ENCODE measurements at regions not wholly inside any gene's neighbourhood (a gene's known extent, or its start where the extent isn't known, plus 50 kb on each side); places are given as distances from the start of the nearest gene placed in this dataset.

- TF ChIP-seq CTCF (IDR thresholded peaks at IDR 0.05 in 2 of 3, conservative IDR thresholded peaks at IDR 0.05 in 1 of 3; ENCODE audit: control insufficient read depth in 2 of 3, extremely low read depth in 1 of 3, insufficient read depth in 1 of 3, low read depth in 3 of 3, low read length in 3 of 3) (no peak), EZH2 (IDR thresholded peaks at IDR 0.05; ENCODE audit: borderline replicate concordance, control insufficient read depth, low read depth, low read length) (no peak), NRF1 (conservative IDR thresholded peaks at IDR 0.05; ENCODE audit: low read depth, low read length) (no peak), SMAD1 (IDR thresholded peaks at IDR 0.05; ENCODE audit: low read depth, partially characterized antibody) (no peak), REST (IDR thresholded peaks at IDR 0.05; ENCODE audit: low read depth, low read length) (no peak), ASH2L (IDR thresholded peaks at IDR 0.05; ENCODE audit: borderline replicate concordance, low read depth) (no peak), RAD21 (IDR thresholded peaks at IDR 0.05; ENCODE audit: insufficient read depth, low read depth, low read length) (no peak), TBL1XR1 (IDR thresholded peaks at IDR 0.05; ENCODE audit: low read depth, low read length) (no peak)
Observed at GRCh38 chr11:97502201-97502600, 1112.4 kb downstream of the JRKL start.

Measured in GM12878 (cell line).